GM23338 (cell line): ENCODE measurements at regions not wholly inside any gene's neighbourhood (a gene's known extent, or its start where the extent isn't known, plus 50 kb on each side); places are given as distances from the start of the nearest gene placed in this dataset.
"Not testable (repeated sequence)": the region's sequence is repeated elsewhere in the genome, so short reads cannot be mapped to it uniquely, and the experiment has no call there.

Experiments
- ATAC-seq: fragments of 200-7000 bp; cut with Tn5 transposase; 3 replicates; pipeline ENCODE4 v1.9.1; 2020
- DNase-seq: peaks from one replicate; pipeline ENCODE4 v3.0.0-alpha.2; 2015; ENCODE audit warnings: low spot score
- H2AFZ ChIP-seq: fragments of 200-600 bp; sonication (generic); 2 replicates; pipeline ENCODE4 v1.8.0; 2016; ENCODE audit warnings: antibody characterized with exemption, mild to moderate bottlenecking, moderate library complexity
- H3F3A ChIP-seq: fragments of 200-600 bp; sonication (generic); replicated peaks from 2 replicates; pipeline ENCODE4 v1.8.0; 2017; ENCODE audit warnings: antibody characterized with exemption, mixed run types, low read depth
- H3K27ac ChIP-seq: fragments of 200-600 bp; sonication (generic); 2 replicates; pipeline ENCODE4 v1.6.1; 2016; ENCODE audit warnings: low read depth
- H3K27me3 ChIP-seq: fragments of 200-600 bp; sonication (generic); 2 replicates; pipeline ENCODE4 v1.8.0; 2016; ENCODE audit warnings: mild to moderate bottlenecking, mixed run types, moderate library complexity; ENCODE audit not compliant: insufficient read depth
- H3K36me3 ChIP-seq: fragments of 200-600 bp; sonication (generic); 2 replicates; pipeline ENCODE4 v1.8.0; 2016; ENCODE audit warnings: mild to moderate bottlenecking; ENCODE audit not compliant: insufficient read depth
- H3K4me1 ChIP-seq: fragments of 200-600 bp; sonication (generic); 2 replicates; pipeline ENCODE4 v1.8.0; 2016; ENCODE audit warnings: mild to moderate bottlenecking, moderate library complexity; ENCODE audit not compliant: insufficient read depth
- H3K4me2 ChIP-seq: fragments of 200-600 bp; sonication (generic); 2 replicates; pipeline ENCODE4 v1.7.1; 2017; ENCODE audit warnings: mixed run types
- H3K4me3 ChIP-seq: fragments of 200-600 bp; sonication (generic); 2 replicates; pipeline ENCODE4 v1.6.1; 2016; ENCODE audit warnings: mixed run types
- H3K79me2 ChIP-seq: fragments of 200-600 bp; sonication (generic); replicated peaks from 2 replicates; pipeline ENCODE4 v1.8.0; 2017; ENCODE audit warnings: mild to moderate bottlenecking; ENCODE audit not compliant: insufficient read depth
- H3K9me2 ChIP-seq: fragments of 200-600 bp; sonication (generic); 2 replicates; pipeline ENCODE4 v1.8.0; 2017; ENCODE audit not compliant: insufficient read depth
- H4K20me1 ChIP-seq: fragments of 200-600 bp; sonication (generic); replicated peaks from 2 replicates; pipeline ENCODE4 v1.8.0; 2017; ENCODE audit warnings: mild to moderate bottlenecking; ENCODE audit not compliant: insufficient read depth
- H3K27ac Mint-ChIP-seq: 2 replicates; pipeline ENCODE4 v1.8.0; 2020; ENCODE audit warnings: inconsistent platforms, mild to moderate bottlenecking, moderate library complexity, mixed read lengths
- H3K27me3 Mint-ChIP-seq: 3 replicates; pipeline ENCODE4 v1.8.0; 2022; ENCODE audit warnings: low read depth, mild to moderate bottlenecking, moderate library complexity, mixed read lengths, inconsistent platforms; ENCODE audit not compliant: insufficient read depth, poor library complexity
- H3K36me3 Mint-ChIP-seq: 3 replicates; pipeline ENCODE4 v1.8.0; 2021; ENCODE audit warnings: low read depth, mild to moderate bottlenecking, inconsistent platforms, moderate library complexity, mixed read lengths
- H3K4me1 Mint-ChIP-seq: 3 replicates; pipeline ENCODE4 v1.8.0; 2020; ENCODE audit warnings: mild to moderate bottlenecking, inconsistent platforms, mixed read lengths
- H3K4me3 Mint-ChIP-seq: 3 replicates; pipeline ENCODE4 v1.8.0; 2021; ENCODE audit warnings: moderate library complexity, mild to moderate bottlenecking, inconsistent platforms, mixed read lengths
- H3K9me3 Mint-ChIP-seq: 3 replicates; pipeline ENCODE4 v1.8.0; 2020; ENCODE audit warnings: moderate library complexity, mild to moderate bottlenecking, inconsistent platforms, mixed read lengths
- CREB1 ChIP-seq: fragments of 250-450 bp; sonication (Bioruptor Pico); IDR thresholded peaks from 2 replicates; pipeline ENCODE4 v1.5.0; 2020; ENCODE audit warnings: low read depth, mild to moderate bottlenecking, moderate library complexity
- POLR2AphosphoS5 ChIP-seq: IDR thresholded peaks from 2 replicates; pipeline ENCODE4 v1.6.1; 2016; ENCODE audit warnings: antibody characterized with exemption, low read depth
- REST ChIP-seq: IDR thresholded peaks from one replicate; pipeline ENCODE4 v1.6.1; 2018; ENCODE audit warnings: antibody characterized with exemption; ENCODE audit not compliant: unreplicated experiment
- TF ChIP-seq, protein P1 (sequence below): fragments of 250-450 bp; sonication (Bioruptor Pico); IDR thresholded peaks from 2 replicates; pipeline ENCODE4 v1.5.0; 2020; ENCODE audit warnings: mild to moderate bottlenecking, moderate library complexity

DNA sequence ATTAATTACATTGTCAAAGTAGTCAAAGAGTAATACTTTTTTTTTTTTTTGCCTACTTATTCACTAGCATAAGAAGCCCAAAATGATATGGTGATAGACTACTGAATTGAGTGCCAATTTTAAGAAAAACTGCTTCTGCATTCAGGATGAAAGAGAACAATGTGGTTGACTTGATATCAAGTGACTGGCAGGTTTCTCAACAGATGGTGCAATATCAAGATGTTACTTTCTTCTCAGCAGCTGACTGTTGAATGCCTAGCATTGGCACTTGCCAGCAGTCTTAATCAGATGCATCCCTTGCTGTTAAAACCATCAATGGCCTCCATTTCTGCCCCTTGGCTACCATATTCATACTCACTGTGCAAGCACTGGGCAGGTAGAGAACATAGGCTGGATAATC, 863.2 kb downstream of the GBE1 start (continued):
- TF ChIP-seq, protein P1, sequence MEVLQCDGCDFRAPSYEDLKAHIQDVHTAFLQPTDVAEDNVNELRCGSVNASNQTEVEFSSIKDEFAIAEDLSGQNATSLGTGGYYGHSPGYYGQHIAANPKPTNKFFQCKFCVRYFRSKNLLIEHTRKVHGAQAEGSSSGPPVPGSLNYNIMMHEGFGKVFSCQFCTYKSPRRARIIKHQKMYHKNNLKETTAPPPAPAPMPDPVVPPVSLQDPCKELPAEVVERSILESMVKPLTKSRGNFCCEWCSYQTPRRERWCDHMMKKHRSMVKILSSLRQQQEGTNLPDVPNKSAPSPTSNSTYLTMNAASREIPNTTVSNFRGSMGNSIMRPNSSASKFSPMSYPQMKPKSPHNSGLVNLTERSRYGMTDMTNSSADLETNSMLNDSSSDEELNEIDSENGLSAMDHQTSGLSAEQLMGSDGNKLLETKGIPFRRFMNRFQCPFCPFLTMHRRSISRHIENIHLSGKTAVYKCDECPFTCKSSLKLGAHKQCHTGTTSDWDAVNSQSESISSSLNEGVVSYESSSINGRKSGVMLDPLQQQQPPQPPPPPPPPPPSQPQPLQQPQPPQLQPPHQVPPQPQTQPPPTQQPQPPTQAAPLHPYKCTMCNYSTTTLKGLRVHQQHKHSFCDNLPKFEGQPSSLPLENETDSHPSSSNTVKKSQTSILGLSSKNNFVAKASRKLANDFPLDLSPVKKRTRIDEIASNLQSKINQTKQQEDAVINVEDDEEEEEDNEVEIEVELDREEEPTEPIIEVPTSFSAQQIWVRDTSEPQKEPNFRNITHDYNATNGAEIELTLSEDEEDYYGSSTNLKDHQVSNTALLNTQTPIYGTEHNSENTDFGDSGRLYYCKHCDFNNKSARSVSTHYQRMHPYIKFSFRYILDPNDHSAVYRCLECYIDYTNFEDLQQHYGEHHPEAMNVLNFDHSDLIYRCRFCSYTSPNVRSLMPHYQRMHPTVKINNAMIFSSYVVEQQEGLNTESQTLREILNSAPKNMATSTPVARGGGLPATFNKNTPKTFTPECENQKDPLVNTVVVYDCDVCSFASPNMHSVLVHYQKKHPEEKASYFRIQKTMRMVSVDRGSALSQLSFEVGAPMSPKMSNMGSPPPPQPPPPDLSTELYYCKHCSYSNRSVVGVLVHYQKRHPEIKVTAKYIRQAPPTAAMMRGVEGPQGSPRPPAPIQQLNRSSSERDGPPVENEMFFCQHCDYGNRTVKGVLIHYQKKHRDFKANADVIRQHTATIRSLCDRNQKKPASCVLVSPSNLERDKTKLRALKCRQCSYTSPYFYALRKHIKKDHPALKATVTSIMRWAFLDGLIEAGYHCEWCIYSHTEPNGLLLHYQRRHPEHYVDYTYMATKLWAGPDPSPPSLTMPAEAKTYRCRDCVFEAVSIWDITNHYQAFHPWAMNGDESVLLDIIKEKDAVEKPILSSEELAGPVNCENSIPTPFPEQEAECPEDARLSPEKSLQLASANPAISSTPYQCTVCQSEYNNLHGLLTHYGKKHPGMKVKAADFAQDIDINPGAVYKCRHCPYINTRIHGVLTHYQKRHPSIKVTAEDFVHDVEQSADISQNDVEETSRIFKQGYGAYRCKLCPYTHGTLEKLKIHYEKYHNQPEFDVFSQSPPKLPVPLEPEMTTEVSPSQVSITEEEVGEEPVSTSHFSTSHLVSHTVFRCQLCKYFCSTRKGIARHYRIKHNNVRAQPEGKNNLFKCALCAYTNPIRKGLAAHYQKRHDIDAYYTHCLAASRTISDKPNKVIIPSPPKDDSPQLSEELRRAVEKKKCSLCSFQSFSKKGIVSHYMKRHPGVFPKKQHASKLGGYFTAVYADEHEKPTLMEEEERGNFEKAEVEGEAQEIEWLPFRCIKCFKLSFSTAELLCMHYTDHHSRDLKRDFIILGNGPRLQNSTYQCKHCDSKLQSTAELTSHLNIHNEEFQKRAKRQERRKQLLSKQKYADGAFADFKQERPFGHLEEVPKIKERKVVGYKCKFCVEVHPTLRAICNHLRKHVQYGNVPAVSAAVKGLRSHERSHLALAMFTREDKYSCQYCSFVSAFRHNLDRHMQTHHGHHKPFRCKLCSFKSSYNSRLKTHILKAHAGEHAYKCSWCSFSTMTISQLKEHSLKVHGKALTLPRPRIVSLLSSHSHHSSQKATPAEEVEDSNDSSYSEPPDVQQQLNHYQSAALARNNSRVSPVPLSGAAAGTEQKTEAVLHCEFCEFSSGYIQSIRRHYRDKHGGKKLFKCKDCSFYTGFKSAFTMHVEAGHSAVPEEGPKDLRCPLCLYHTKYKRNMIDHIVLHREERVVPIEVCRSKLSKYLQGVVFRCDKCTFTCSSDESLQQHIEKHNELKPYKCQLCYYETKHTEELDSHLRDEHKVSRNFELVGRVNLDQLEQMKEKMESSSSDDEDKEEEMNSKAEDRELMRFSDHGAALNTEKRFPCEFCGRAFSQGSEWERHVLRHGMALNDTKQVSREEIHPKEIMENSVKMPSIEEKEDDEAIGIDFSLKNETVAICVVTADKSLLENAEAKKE (CRISPR knock-in tag), result no peak
- TF ChIP-seq POLR2AphosphoS5 (no peak), CREB1 (CRISPR knock-in tag) (no peak), REST (no peak)

DNA sequence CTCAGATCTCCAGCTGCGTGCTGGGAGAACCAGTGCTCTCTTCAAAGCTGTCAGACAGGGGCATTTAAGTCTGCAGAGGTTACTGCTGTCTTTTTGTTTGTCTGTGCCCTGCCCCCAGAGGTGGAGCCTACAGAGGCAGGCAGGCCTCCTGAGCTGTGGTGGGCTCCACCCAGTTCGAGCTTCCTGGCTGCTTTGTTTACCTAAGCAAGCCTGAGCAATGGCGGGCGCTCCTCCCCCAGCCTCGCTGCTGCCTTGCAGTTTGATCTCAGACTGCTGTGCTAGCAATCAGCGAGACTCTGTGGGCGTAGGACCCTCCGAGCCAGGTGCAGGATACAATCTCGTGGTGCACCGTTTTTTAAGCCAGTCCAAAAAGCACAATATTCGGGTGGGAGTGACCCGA, 864.4 kb downstream of the GBE1 start:
- not testable (repeated sequence) for H3K27ac Mint-ChIP-seq, H3K4me1 Mint-ChIP-seq, H3K4me1 ChIP-seq, H4K20me1 ChIP-seq, H3K4me2 ChIP-seq, H3K4me3 Mint-ChIP-seq, H3K4me3 ChIP-seq, H3F3A ChIP-seq, H3K79me2 ChIP-seq, H3K27me3 Mint-ChIP-seq, H3K27me3 ChIP-seq, H3K36me3 Mint-ChIP-seq, H3K9me3 Mint-ChIP-seq, ATAC-seq, H3K36me3 ChIP-seq, H3K27ac ChIP-seq
- DNase-seq, result peak; percentile 8
- Histone ChIP-seq H3K9me2 (peaks cover 11% of the 10 kb centered on the region), H2AFZ (peak overlapping the region; percentile 89; the same call in 1 of the 2 replicates)
